Omental fat pad (tissue), 3 donors: ENCODE measurements at regions not wholly inside any gene's neighbourhood (a gene's known extent, or its start where the extent isn't known, plus 50 kb on each side); places are given as distances from the start of the nearest gene placed in this dataset.
"Not testable (repeated sequence)": the region's sequence is repeated elsewhere in the genome, so short reads cannot be mapped to it uniquely, and the experiment has no call there.

Experiments used
- ATAC-seq: fragments of 150-250 bp; one replicate; pipeline ENCODE4 v1.9.1; 2016; ENCODE audit warnings: mild to moderate bottlenecking, moderate library complexity; ENCODE audit not compliant: low FRiP score
- DNase-seq: peaks from one replicate; pipeline ENCODE4 v3.0.0-alpha.2; 2019; ENCODE audit warnings: low spot score
- CTCF ChIP-seq, 3 donors: fragments of 450-650 bp; IDR thresholded peaks; one replicate each; pipeline ENCODE4 v1.5.1; 2016 to 2017; ENCODE audit warnings: antibody characterized with exemption in 3 of 3, mild to moderate bottlenecking in 3 of 3, moderate library complexity in 2 of 3

- ATAC-seq (no peak), DNase-seq (no peak)
- TF ChIP-seq CTCF (IDR thresholded peaks at IDR 0.05), result no peak
Measured at GRCh38 chr7:114342431-114343179, 72.0 kb upstream of the FOXP2 start.

- no peak for DNase-seq
- no peak for TF ChIP-seq CTCF (IDR thresholded peaks at IDR 0.05)
- no peak for ATAC-seq
Measured at GRCh38 chr7:114341648-114342047, 73.0 kb upstream of the FOXP2 start.

DNA sequence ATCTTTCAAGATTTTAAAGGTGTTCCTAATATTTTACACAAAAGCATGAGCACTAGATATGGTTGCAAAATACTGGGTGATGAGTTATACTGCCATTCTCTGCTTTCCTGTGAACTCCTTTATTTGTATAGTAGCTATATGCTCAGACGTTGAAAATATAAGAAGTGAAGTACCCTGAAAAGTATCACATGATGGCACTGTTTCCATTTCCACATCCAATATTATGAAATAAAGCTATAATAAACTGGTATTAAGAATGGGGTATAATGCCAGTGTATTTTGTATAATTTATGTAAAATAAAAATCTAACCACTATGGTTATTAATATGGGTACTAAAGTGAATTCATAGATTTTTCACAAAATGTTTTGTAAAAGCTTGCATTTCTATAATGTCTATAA lies 79.6 kb upstream of the FOXP2 start:
- no peak for TF ChIP-seq CTCF (IDR thresholded peaks at IDR 0.05)

GRCh38 chr7:114329458-114329857 lies 85.2 kb upstream of the FOXP2 start:
- not testable (repeated sequence) for DNase-seq, ATAC-seq

More for the DNA sequence above, 79.6 kb upstream of the FOXP2 start:
- no peak for DNase-seq
- no peak for ATAC-seq

DNA sequence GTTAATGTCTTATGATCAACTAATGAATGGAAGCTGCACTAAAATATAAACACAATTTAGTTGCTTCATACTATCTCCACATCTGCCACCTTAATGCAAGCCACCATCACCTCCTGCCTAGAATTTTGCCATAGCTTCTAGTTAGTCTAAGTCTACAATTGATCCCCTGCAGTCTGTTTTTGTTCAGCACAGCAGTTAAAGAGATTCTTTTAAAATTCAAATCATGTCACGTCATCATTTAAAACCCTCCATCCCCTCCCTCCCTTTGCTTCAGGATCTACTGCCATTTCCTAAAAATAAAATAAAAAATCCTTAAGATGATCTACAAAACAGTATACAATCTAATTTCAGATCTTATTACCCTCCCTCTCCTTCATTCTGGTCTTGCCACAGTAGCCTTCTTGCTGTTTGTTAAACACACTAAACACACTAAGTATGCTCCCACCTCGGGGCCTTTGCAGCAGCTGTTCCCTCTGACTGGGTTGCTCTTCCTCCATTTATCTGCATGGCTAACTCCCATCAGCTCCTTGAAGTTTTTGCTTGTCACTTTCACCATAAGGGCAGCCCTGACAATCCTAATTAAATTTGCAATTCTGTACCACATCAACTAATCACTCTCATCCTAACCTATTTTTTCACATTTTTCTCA lies 97.0 kb upstream of the FOXP2 start:
- ATAC-seq (no peak), DNase-seq (no peak)
- no peak for TF ChIP-seq CTCF (IDR thresholded peaks at IDR 0.05)

GRCh38 chr7:114312649-114313048 lies 102.0 kb upstream of the FOXP2 start:
- DNase-seq (no peak), ATAC-seq (no peak)
- no peak for TF ChIP-seq CTCF (IDR thresholded peaks at IDR 0.05)

- ATAC-seq (no peak), DNase-seq (no peak)
- no peak for TF ChIP-seq CTCF (IDR thresholded peaks at IDR 0.05)
Measured at GRCh38 chr7:114310345-114311110, 104.1 kb upstream of the FOXP2 start.
